ENCODE measurements at regions not wholly inside any gene's neighbourhood (a gene's known extent, or its start where the extent isn't known, plus 50 kb on each side); places are given as distances from the start of the nearest gene placed in this dataset.

DNA sequence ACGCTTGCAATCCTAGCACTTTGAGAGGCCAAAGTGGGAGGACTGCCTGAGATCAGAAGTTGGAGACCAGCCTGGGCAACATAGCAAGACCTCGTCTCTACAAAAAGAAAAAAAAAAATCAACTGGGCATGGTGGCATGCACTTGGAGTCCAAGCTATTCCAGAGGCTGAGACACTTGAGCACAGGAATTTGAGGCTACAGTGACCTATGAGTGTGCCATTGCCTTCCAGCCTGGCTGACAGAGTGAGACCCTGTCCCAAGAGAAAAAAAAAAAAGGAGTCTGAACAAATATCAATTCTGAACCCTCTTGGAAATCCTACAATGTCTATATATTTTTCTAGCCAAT, 126.8 kb upstream of the NRP1 start:
- TF ChIP-seq, protein P1, sequence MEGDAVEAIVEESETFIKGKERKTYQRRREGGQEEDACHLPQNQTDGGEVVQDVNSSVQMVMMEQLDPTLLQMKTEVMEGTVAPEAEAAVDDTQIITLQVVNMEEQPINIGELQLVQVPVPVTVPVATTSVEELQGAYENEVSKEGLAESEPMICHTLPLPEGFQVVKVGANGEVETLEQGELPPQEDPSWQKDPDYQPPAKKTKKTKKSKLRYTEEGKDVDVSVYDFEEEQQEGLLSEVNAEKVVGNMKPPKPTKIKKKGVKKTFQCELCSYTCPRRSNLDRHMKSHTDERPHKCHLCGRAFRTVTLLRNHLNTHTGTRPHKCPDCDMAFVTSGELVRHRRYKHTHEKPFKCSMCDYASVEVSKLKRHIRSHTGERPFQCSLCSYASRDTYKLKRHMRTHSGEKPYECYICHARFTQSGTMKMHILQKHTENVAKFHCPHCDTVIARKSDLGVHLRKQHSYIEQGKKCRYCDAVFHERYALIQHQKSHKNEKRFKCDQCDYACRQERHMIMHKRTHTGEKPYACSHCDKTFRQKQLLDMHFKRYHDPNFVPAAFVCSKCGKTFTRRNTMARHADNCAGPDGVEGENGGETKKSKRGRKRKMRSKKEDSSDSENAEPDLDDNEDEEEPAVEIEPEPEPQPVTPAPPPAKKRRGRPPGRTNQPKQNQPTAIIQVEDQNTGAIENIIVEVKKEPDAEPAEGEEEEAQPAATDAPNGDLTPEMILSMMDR (IDR thresholded peaks at IDR 0.05): no peak
- TF ChIP-seq ZFX (IDR thresholded peaks at IDR 0.05; ENCODE audit: borderline replicate concordance): no peak
